GM12878 (cell line): ENCODE measurements at regions not wholly inside any gene's neighbourhood (a gene's known extent, or its start where the extent isn't known, plus 50 kb on each side); places are given as distances from the start of the nearest gene placed in this dataset.

Experiments
- ATAC-seq: fragments of 200-7000 bp; cut with Tn5 transposase; 3 replicates; pipeline ENCODE4 v1.9.1; 2020; ENCODE audit warnings: mild to moderate bottlenecking, moderate library complexity
- BruUV-seq: library from RNA; stranded (reverse); fragments of 400-500 nt; replicated peaks from 2 replicates; lab custom pipeline; 2021; lab: Mats Ljungman, UMichigan
- CTCF ChIA-PET: fragments of 300-600 bp; sonication (Branson Sonifier 250); formaldehyde crosslinking; extraction: SDS; loops from one replicate; lab custom pipeline; 2021; ENCODE audit warnings: inconsistent platforms; lab: Yijun Ruan, JAX
- POLR2A ChIA-PET: fragments of 350-600 bp; formaldehyde crosslinking; extraction: SDS; loops from one replicate; lab custom pipeline; 2021; ENCODE audit warnings: inconsistent platforms; lab: Charles Lee
- RAD21 ChIA-PET: fragments of 300-600 bp; sonication (Branson Sonifier 250); formaldehyde crosslinking; loops from one replicate; lab custom pipeline; 2023; ENCODE audit warnings: antibody characterized with exemption; ENCODE audit not compliant: unreplicated experiment; lab: Charles Lee
- SMC1A ChIA-PET: fragments of 300-600 bp; sonication (Branson Sonifier 250); formaldehyde crosslinking; loops from one replicate; lab custom pipeline; 2023; ENCODE audit not compliant: unreplicated experiment, uncharacterized antibody; lab: Charles Lee
- DNase-seq: peaks from one replicate; pipeline ENCODE4 v3.0.0-alpha.2; 2011; ENCODE audit warnings: low read depth, low spot score
- FAIRE-seq: peaks from 3 replicates; lab custom pipeline; 2011; peaks lifted over from hg19 to GRCh38; lab: Jason Lieb, UNC
- H2AFZ ChIP-seq: 2 replicates; pipeline ENCODE4 v1.6.0; 2011; ENCODE audit warnings: low read depth, low read length, control low read depth; ENCODE audit not compliant: control insufficient read depth
- H3K27ac ChIP-seq: 2 replicates; pipeline ENCODE4 v1.5.1; 2011; ENCODE audit warnings: control low read depth; ENCODE audit not compliant: control insufficient read depth, insufficient read depth
- H3K27me3 ChIP-seq, 2 experiments: replicated peaks in 1 of 2; 2 replicates each; pipeline versions ENCODE4 v1.6.0 to v1.6.1; 2011; ENCODE audit warnings: low read length in 1 of 2; ENCODE audit not compliant: control insufficient read depth in 2 of 2, insufficient read depth in 2 of 2
- H3K36me3 ChIP-seq, 2 experiments: 2 replicates each; pipeline ENCODE4 v1.5.1; 2011; ENCODE audit warnings: low read length in 1 of 2; ENCODE audit not compliant: control insufficient read depth in 2 of 2, insufficient read depth in 2 of 2
- H3K4me1 ChIP-seq: 2 replicates; pipeline ENCODE4 v1.6.1; 2011; ENCODE audit warnings: mild to moderate bottlenecking, low read length, moderate library complexity, mixed read lengths; ENCODE audit not compliant: control insufficient read depth, insufficient read depth
- H3K4me2 ChIP-seq: 2 replicates; pipeline ENCODE4 v1.6.0; 2011; ENCODE audit warnings: control low read depth; ENCODE audit not compliant: control insufficient read depth, insufficient read depth
- H3K4me3 ChIP-seq: fragments of 200-600 bp; sonication (generic); 2 replicates; pipeline ENCODE4 v1.5.1; 2016
- H3K79me2 ChIP-seq: 2 replicates; pipeline ENCODE4 v1.6.0; 2011; ENCODE audit warnings: low read length; ENCODE audit not compliant: control insufficient read depth, insufficient read depth
- H3K9ac ChIP-seq: 2 replicates; pipeline ENCODE4 v1.8.0; 2011; ENCODE audit warnings: low read length, control low read depth, mixed read lengths; ENCODE audit not compliant: control insufficient read depth, insufficient read depth
- H3K9me3 ChIP-seq: replicated peaks from 3 replicates; pipeline ENCODE4 v1.5.1; 2011; ENCODE audit warnings: mild to moderate bottlenecking, low read length; ENCODE audit not compliant: control insufficient read depth, insufficient read depth
- H4K20me1 ChIP-seq: 2 replicates; pipeline ENCODE4 v1.6.0; 2011; ENCODE audit not compliant: control insufficient read depth, insufficient read depth
- E4F1 ChIP-seq: fragments of 450-650 bp; IDR thresholded peaks from 2 replicates; pipeline ENCODE4 v1.6.1; 2018; ENCODE audit warnings: borderline replicate concordance, mild to moderate bottlenecking; ENCODE audit not compliant: partially characterized antibody
- GABPA ChIP-seq: IDR thresholded peaks from 2 replicates; pipeline ENCODE4 v1.6.1; 2014; ENCODE audit warnings: antibody characterized with exemption, low read depth, mild to moderate bottlenecking, inconsistent platforms
- JUNB ChIP-seq: IDR thresholded peaks from 2 replicates; pipeline ENCODE4 v1.6.1; 2016; ENCODE audit warnings: antibody characterized with exemption, mild to moderate bottlenecking
- NR2F1 ChIP-seq: fragments of 450-650 bp; conservative IDR thresholded peaks from 2 replicates; pipeline ENCODE4 v1.6.1; 2017; ENCODE audit warnings: mild to moderate bottlenecking
- ZNF24 ChIP-seq: fragments of 450-650 bp; IDR thresholded peaks from 2 replicates; pipeline ENCODE4 v1.6.1; 2017; ENCODE audit warnings: antibody characterized with exemption, mild to moderate bottlenecking
- ZNF274 ChIP-seq: IDR thresholded peaks from one replicate; pipeline ENCODE4 v1.8.0; 2011; ENCODE audit not compliant: insufficient read length, insufficient read depth
- WGBS: methylation state at CpG from one replicate; pipeline ENCODE4 v1.1.6; 2016; ENCODE audit warnings: low lambda C conversion rate; ENCODE audit not compliant: insufficient replicate concordance, insufficient coverage; ENCODE audit errors: missing lambda C conversion rate; 5-methylcytosine and 5-hydroxymethylcytosine counted together
- in situ Hi-C: fragments of 300-500 bp; cut with MboI; formaldehyde crosslinking; loops from 9 replicates; pipeline ENCODE4 v1.14.3; 2018; ENCODE audit warnings: mixed read lengths
- intact Hi-C: fragments of 100-400 bp; cut with micrococcal nuclease; formaldehyde crosslinking; loops from one replicate; pipeline ENCODE4 v1.14.2; 2022; ENCODE audit not compliant: unreplicated experiment

GRCh38 chr15:38028869-38029268 lies 94.4 kb downstream of the TMCO5A start (continued):
- TF ChIP-seq E4F1 (no peak), ZNF24 (no peak), GABPA (no peak), NR2F1 (no peak), ZNF274 (no peak)

GRCh38 chr15:38029736-38030135 lies 95.3 kb downstream of the TMCO5A start:
- FAIRE-seq = no peak
- TF ChIP-seq JUNB = no peak
- H3K27ac ChIP-seq = no peak overlapping the region
- H3K9me3 ChIP-seq = no peaks in the 10 kb centered on the region; the same call in 2 of the 3 replicates
- no TSS peak for BruUV-seq
- H3K4me2 ChIP-seq = no peak overlapping the region
- no peak for ATAC-seq
- intact Hi-C loops = no loop called here
- ChIA-PET CTCF (interaction anchor here (1.5 kb wide), 1 partner anchor 13 kb away, joined by 3 read pairs; no protein-coding TSS in a partner anchor), POLR2A (no interaction called here), SMC1A (no interaction called here), RAD21 (no interaction called here)
- H3K4me1 ChIP-seq = no peaks in the 10 kb centered on the region
- 5% methylated on average over 3 of the region's 3 CpGs for WGBS
- H2AFZ ChIP-seq = no peak overlapping the region
- no peaks in the 10 kb centered on the region for H3K79me2 ChIP-seq
- H3K36me3 ChIP-seq = no peaks in the 10 kb centered on the region
- in situ Hi-C loops = no loop called here
- H3K4me3 ChIP-seq = no peak overlapping the region
- DNase-seq = no peak
- no peaks in the 10 kb centered on the region; a peak in 1 of 4 replicates for H3K27me3 ChIP-seq
- H4K20me1 ChIP-seq = no peaks in the 10 kb centered on the region
- H3K9ac ChIP-seq = no peak overlapping the region
